OCI-LY3 (cell line): ENCODE measurements at regions not wholly inside any gene's neighbourhood (a gene's known extent, or its start where the extent isn't known, plus 50 kb on each side); places are given as distances from the start of the nearest gene placed in this dataset.

Experiments
- H2AFZ ChIP-seq: fragments of 200-600, 300-600 bp; shearing (Covaris generic); 2 replicates; pipeline ENCODE4 v1.6.0; 2014; ENCODE audit warnings: antibody characterized with exemption, low read depth, low read length
- H3K27ac ChIP-seq: fragments of 200-600, 300-600 bp; sonication (generic); 2 replicates; pipeline ENCODE4 v1.5.1; 2014; ENCODE audit warnings: mild to moderate bottlenecking, low read length, moderate library complexity, mixed read lengths
- H3K27me3 ChIP-seq: fragments of 200-600, 300-600 bp; sonication (generic); 2 replicates; pipeline ENCODE4 v1.6.1; 2014; ENCODE audit warnings: low read depth, low read length, mixed read lengths
- H3K36me3 ChIP-seq: fragments of 200-600, 300-600 bp; sonication (generic); replicated peaks from 2 replicates; pipeline ENCODE3; 2014; ENCODE audit warnings: low read depth, low read length, mixed read lengths
- H3K4me1 ChIP-seq: fragments of 300-600, 200-600 bp; sonication (generic); 2 replicates; pipeline ENCODE4 v1.6.1; 2014; ENCODE audit warnings: low read length, mixed read lengths
- H3K4me2 ChIP-seq: fragments of 200-600, 300-600 bp; sonication (generic); 2 replicates; pipeline ENCODE4 v1.6.1; 2014; ENCODE audit warnings: low read length, mixed read lengths
- H3K4me3 ChIP-seq: fragments of 300-600, 200-600 bp; sonication (generic); 2 replicates; pipeline ENCODE4 v1.5.1; 2014; ENCODE audit warnings: antibody characterized with exemption, mild to moderate bottlenecking, low read length, moderate library complexity
- H3K79me2 ChIP-seq: fragments of 300-600, 200-600 bp; shearing (Covaris generic); 2 replicates; pipeline ENCODE4 v1.6.1; 2014; ENCODE audit warnings: mild to moderate bottlenecking, low read length, mixed read lengths
- H3K9ac ChIP-seq: fragments of 300-600, 200-600 bp; shearing (Covaris generic); 2 replicates; pipeline ENCODE4 v1.6.0; 2014; ENCODE audit warnings: mild to moderate bottlenecking, low read length, moderate library complexity
- H3K9me3 ChIP-seq: fragments of 200-600, 300-600 bp; shearing (Covaris generic); 2 replicates; pipeline ENCODE4 v1.6.1; 2014; ENCODE audit warnings: low read length, mixed read lengths; ENCODE audit not compliant: insufficient read depth
- H4K20me1 ChIP-seq: fragments of 200-600, 300-600 bp; sonication (generic); 2 replicates; pipeline ENCODE4 v1.6.1; 2016; ENCODE audit warnings: low read length, mixed read lengths; ENCODE audit not compliant: insufficient read depth
- CTCF ChIP-seq: fragments of 200-600, 300-600 bp; sonication (generic); IDR thresholded peaks from 2 replicates; pipeline ENCODE4 v1.5.1; 2014; ENCODE audit warnings: antibody characterized with exemption, low read length, low read depth
- EZH2phosphoT487 ChIP-seq: fragments of 200-600 bp; shearing (Covaris generic); IDR thresholded peaks from 2 replicates; pipeline ENCODE4 v1.6.1; 2018; ENCODE audit warnings: antibody characterized with exemption, mixed run types, low read depth

GRCh38 chr2:200137691-200138090 lies 168.8 kb upstream of the SPATS2L start:
- H3K9ac ChIP-seq: no peak overlapping the region
- H3K9me3 ChIP-seq: no peaks in the 10 kb centered on the region
- H4K20me1 ChIP-seq: no peaks in the 10 kb centered on the region

GRCh38 chr2:200138391-200139124 lies 167.9 kb upstream of the SPATS2L start:
- H3K4me2 ChIP-seq: no peak overlapping the region
- H3K4me3 ChIP-seq: no peak overlapping the region
- H4K20me1 ChIP-seq: no peaks in the 10 kb centered on the region
- no peaks in the 10 kb centered on the region for H3K79me2 ChIP-seq
- H3K36me3 ChIP-seq: no peaks in the 10 kb centered on the region
- TF ChIP-seq EZH2phosphoT487 (no peak), CTCF (no peak)
- H3K27me3 ChIP-seq: no peaks in the 10 kb centered on the region
- no peak overlapping the region for H3K27ac ChIP-seq
- no peak overlapping the region for H3K9ac ChIP-seq
- H2AFZ ChIP-seq: no peak overlapping the region
- H3K9me3 ChIP-seq: no peaks in the 10 kb centered on the region
- H3K4me1 ChIP-seq: no peaks in the 10 kb centered on the region

More at GRCh38 chr2:200137691-200138090, 168.8 kb upstream of the SPATS2L start:
- H3K27ac ChIP-seq: no peak overlapping the region
- no peaks in the 10 kb centered on the region for H3K27me3 ChIP-seq
- H2AFZ ChIP-seq: no peak overlapping the region
- no peak overlapping the region for H3K4me3 ChIP-seq
- no peaks in the 10 kb centered on the region for H3K79me2 ChIP-seq
- no peak overlapping the region for H3K4me2 ChIP-seq
- no peaks in the 10 kb centered on the region for H3K4me1 ChIP-seq
- no peak for TF ChIP-seq CTCF
- TF ChIP-seq EZH2phosphoT487: no peak
- no peaks in the 10 kb centered on the region for H3K36me3 ChIP-seq

GRCh38 chr2:200144571-200144970 lies 161.9 kb upstream of the SPATS2L start:
- no peaks in the 10 kb centered on the region for H4K20me1 ChIP-seq
- H3K27ac ChIP-seq: no peak overlapping the region
- H3K9me3 ChIP-seq: no peaks in the 10 kb centered on the region
- no peak overlapping the region for H3K9ac ChIP-seq
- no peaks in the 10 kb centered on the region for H3K27me3 ChIP-seq
- no peaks in the 10 kb centered on the region for H3K79me2 ChIP-seq
- H3K4me3 ChIP-seq: no peak overlapping the region
- no peak overlapping the region for H2AFZ ChIP-seq
- TF ChIP-seq EZH2phosphoT487 (no peak), CTCF (no peak)
- no peaks in the 10 kb centered on the region for H3K36me3 ChIP-seq
- no peaks in the 10 kb centered on the region for H3K4me1 ChIP-seq
- no peak overlapping the region for H3K4me2 ChIP-seq

GRCh38 chr2:200146501-200146900 lies 160.0 kb upstream of the SPATS2L start:
- no peaks in the 10 kb centered on the region for H3K36me3 ChIP-seq
- no peak for TF ChIP-seq EZH2phosphoT487
- TF ChIP-seq CTCF: no peak
- no peak overlapping the region for H3K4me2 ChIP-seq
- no peak overlapping the region for H2AFZ ChIP-seq
- H3K4me3 ChIP-seq: no peak overlapping the region
- peaks cover 4% of the 10 kb centered on the region; the same call in 1 of the 2 replicates for H3K9me3 ChIP-seq
- H4K20me1 ChIP-seq: no peaks in the 10 kb centered on the region
- H3K27ac ChIP-seq: no peak overlapping the region
- H3K9ac ChIP-seq: no peak overlapping the region
- H3K27me3 ChIP-seq: no peaks in the 10 kb centered on the region
- no peaks in the 10 kb centered on the region for H3K4me1 ChIP-seq
- H3K79me2 ChIP-seq: no peaks in the 10 kb centered on the region
